ENCODE measurements at regions not wholly inside any gene's neighbourhood (a gene's known extent, or its start where the extent isn't known, plus 50 kb on each side); places are given as distances from the start of the nearest gene placed in this dataset.
A peak's percentile ranks its signal among the peaks of the same experiment; 100 is the strongest.

DNA sequence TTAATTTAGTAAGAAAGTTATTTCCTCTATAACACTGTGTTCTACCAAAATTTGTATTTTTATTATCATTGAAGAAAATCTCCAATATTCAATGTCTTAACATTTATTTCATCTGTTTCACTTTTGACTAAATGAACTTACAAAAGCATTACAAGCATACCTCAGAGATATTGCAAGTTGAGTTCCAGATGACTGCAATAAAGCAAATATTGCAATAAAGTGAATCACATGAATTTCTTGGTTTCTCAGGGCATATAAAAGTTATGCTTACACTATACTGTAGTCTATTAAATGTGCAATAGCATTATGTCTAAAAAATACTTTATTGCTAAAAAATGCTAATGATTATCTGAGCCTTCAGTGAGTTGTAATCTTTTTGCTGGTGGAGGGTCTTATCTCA is 78.3 kb downstream of the TTC32 start:
- Histone ChIP-seq H3K27me3 (ENCODE audit: insufficient read depth in 3 of 3, low read length in 2 of 3) (no peaks in the 10 kb centered on the region), H3K9me3 (no peaks in the 10 kb centered on the region), H3K36me3 (ENCODE audit: insufficient read depth in 1 of 2, low read depth in 1 of 2) (no peaks in the 10 kb centered on the region), H3K4me1 (no peaks in the 10 kb centered on the region), H3K4me3 (no peak overlapping the region), H3K27ac (no peak overlapping the region)
- ATAC-seq: no peak
- DNase-seq: no peak
- TF ChIP-seq CTCF (IDR thresholded peaks at IDR 0.05): no peak
- intact Hi-C loops (cut with DNase I): no loop called here

DNA sequence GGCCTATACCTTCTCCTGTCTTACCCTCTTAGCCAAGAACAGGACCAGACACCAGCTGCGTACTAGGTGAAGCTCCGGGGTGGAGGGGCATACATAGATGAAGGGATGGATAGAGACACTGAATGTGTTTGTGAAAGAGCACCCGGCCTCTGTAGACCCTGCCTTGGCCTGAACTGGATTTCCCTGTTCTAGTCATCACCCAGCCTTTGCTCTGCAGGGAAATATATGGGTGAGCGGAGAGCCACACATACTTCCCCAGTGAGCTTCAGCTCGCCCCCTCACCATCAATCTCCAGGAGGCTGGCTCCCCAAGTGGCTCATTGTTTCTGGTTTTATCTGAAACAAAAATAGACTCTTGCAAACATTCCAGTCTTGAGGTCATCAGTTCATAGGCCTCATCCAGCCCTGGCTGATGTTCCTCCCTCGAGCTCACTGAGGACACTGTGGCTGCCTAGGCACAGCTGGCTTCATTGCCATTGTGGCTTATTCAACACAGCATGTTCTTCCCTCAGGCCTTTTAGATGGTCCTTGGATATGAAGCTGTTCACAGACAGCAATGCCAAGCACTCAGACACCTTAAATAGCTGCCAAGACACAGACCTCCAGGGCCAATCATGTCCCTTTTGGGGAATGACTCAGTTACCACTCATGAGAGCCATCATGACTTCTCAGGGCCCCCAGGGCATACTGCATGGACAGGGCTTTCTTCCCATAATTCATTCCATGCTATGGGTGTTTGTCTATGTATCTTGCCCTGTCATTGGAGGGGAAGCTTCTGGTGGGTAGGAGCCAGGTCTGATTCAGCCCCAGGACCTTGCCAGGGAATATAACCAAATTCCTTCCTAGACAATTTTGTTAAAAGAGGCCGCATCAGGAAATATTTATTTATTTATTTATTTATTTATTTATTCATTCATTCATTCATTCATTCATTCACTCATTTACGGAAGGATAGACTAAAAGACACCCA is 82.4 kb downstream of the TTC32 start:
- no peak for TF ChIP-seq CTCF (IDR thresholded peaks at IDR 0.05)
- H3K9me3 ChIP-seq: no peaks in the 10 kb centered on the region
- no peak overlapping the region for H3K27ac ChIP-seq
- no peaks in the 10 kb centered on the region for H3K27me3 ChIP-seq (ENCODE audit: insufficient read depth in 3 of 3, low read length in 2 of 3)
- no peaks in the 10 kb centered on the region for H3K4me1 ChIP-seq
- intact Hi-C loops (cut with DNase I): no loop called here
- H3K36me3 ChIP-seq (ENCODE audit: insufficient read depth in 1 of 2, low read depth in 1 of 2): no peaks in the 10 kb centered on the region
- peak; percentile 29 to 84 (median 50) for ATAC-seq
- 84 to 95% (median 85%) methylated on average over 8 of the region's 8 CpGs for WGBS, 3 donors
- DNase-seq: no peak
- no peak overlapping the region for H3K4me3 ChIP-seq

GRCh38 chr2:19818543-19818942 is 83.2 kb downstream of the TTC32 start:
- DNase-seq: no peak
- no peak for TF ChIP-seq CTCF (IDR thresholded peaks at IDR 0.05)
- Histone ChIP-seq H3K27me3 (ENCODE audit: insufficient read depth in 3 of 3, low read length in 2 of 3) (no peaks in the 10 kb centered on the region), H3K36me3 (ENCODE audit: insufficient read depth in 1 of 2, low read depth in 1 of 2) (no peaks in the 10 kb centered on the region), H3K4me3 (no peak overlapping the region), H3K27ac (no peak overlapping the region), H3K9me3 (no peaks in the 10 kb centered on the region), H3K4me1 (no peaks in the 10 kb centered on the region)
- no peak for ATAC-seq
- intact Hi-C loops (cut with DNase I): no loop called here
- 93 to 96% (median 95%) methylated on average over 3 of the region's 3 CpGs for WGBS, 3 donors

DNA sequence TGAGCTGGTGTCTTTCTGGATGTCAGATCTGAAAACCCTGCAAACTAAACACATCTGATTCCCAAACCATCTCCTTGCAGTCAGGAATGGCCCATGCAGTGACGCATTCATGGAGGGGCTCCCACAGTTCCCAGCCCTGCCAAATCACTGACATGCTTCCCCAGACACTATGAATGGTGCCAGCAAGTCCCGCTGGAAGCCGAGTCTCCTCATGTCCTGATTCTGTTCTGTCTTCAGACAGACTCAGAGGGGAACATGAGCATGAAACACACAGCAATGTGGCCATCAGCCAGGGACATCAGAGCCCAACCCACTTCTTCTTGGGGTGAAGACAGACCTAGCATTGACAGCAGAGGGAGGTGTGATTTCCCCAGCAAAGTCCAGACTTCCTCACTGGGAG is 83.7 kb downstream of the TTC32 start:
- 57 to 73% (median 62%) methylated on average over 3 of the region's 3 CpGs for WGBS, 3 donors
- Histone ChIP-seq H3K36me3 (ENCODE audit: insufficient read depth in 1 of 2, low read depth in 1 of 2) (no peaks in the 10 kb centered on the region), H3K27me3 (ENCODE audit: insufficient read depth in 3 of 3, low read length in 2 of 3) (no peaks in the 10 kb centered on the region), H3K27ac (no peak overlapping the region), H3K4me3 (no peak overlapping the region), H3K9me3 (no peaks in the 10 kb centered on the region), H3K4me1 (no peaks in the 10 kb centered on the region)
- ATAC-seq (no peak), DNase-seq (no peak)
- intact Hi-C loops (cut with DNase I): no loop called here
- no peak for TF ChIP-seq CTCF (IDR thresholded peaks at IDR 0.05)

- ATAC-seq (no peak), DNase-seq (no peak)
- H3K9me3 ChIP-seq: no peaks in the 10 kb centered on the region
- no peak overlapping the region for H3K27ac ChIP-seq
- TF ChIP-seq CTCF (IDR thresholded peaks at IDR 0.05): no peak
- no peaks in the 10 kb centered on the region for H3K36me3 ChIP-seq (ENCODE audit: insufficient read depth in 1 of 2, low read depth in 1 of 2)
- no peaks in the 10 kb centered on the region for H3K4me1 ChIP-seq
- H3K27me3 ChIP-seq (ENCODE audit: insufficient read depth in 3 of 3, low read length in 2 of 3): no peaks in the 10 kb centered on the region
- no peak overlapping the region for H3K4me3 ChIP-seq
- intact Hi-C loops (cut with DNase I): no loop called here
- WGBS, 3 donors: 61 to 73% (median 62%) methylated on average over 1 of the region's 1 CpG
Observed at GRCh38 chr2:19815746-19816145, 86.0 kb downstream of the TTC32 start.
